Fibroblast of pulmonary artery (primary cell): ENCODE measurements at regions not wholly inside any gene's neighbourhood (a gene's known extent, or its start where the extent isn't known, plus 50 kb on each side); places are given as distances from the start of the nearest gene placed in this dataset.

Source experiments
- DNase-seq: peaks from one replicate; pipeline ENCODE4 v3.0.0-alpha.2; 2010; ENCODE audit warnings: low read depth
- H3K4me3 ChIP-seq: replicated peaks from 2 replicates; pipeline ENCODE4 v1.5.1; 2011; ENCODE audit warnings: low read depth, mild to moderate bottlenecking, control low read depth, low read length, moderate library complexity
- TF ChIP-seq, protein P1 (sequence below): IDR thresholded peaks from 2 replicates; pipeline ENCODE4 v1.5.1; 2011; ENCODE audit warnings: mild to moderate bottlenecking, control low read depth, low read length, inconsistent platforms; ENCODE audit errors: missing control alignments

DNA sequence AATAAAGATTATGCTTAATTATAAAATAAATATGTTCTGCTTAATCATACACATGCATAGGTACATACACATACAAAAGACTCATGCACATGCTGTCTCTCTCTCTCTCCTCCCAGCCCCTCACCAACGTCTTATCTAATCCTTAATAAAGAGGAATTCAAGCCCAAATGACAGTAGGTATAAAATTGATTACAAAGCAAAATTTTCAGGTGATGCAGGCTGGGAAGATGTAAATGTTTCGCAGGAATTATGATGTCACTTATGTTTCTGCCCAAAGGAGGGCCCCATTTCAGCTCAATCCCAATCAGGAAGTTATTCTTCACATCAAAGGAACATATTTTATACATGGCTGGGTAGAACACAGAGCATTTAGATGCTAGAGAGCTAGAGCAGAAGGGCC, 284.6 kb upstream of the ID4 start:
- DNase-seq: no peak
- no peak overlapping the region for H3K4me3 ChIP-seq
- TF ChIP-seq, protein P1, sequence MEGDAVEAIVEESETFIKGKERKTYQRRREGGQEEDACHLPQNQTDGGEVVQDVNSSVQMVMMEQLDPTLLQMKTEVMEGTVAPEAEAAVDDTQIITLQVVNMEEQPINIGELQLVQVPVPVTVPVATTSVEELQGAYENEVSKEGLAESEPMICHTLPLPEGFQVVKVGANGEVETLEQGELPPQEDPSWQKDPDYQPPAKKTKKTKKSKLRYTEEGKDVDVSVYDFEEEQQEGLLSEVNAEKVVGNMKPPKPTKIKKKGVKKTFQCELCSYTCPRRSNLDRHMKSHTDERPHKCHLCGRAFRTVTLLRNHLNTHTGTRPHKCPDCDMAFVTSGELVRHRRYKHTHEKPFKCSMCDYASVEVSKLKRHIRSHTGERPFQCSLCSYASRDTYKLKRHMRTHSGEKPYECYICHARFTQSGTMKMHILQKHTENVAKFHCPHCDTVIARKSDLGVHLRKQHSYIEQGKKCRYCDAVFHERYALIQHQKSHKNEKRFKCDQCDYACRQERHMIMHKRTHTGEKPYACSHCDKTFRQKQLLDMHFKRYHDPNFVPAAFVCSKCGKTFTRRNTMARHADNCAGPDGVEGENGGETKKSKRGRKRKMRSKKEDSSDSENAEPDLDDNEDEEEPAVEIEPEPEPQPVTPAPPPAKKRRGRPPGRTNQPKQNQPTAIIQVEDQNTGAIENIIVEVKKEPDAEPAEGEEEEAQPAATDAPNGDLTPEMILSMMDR: no peak

DNA sequence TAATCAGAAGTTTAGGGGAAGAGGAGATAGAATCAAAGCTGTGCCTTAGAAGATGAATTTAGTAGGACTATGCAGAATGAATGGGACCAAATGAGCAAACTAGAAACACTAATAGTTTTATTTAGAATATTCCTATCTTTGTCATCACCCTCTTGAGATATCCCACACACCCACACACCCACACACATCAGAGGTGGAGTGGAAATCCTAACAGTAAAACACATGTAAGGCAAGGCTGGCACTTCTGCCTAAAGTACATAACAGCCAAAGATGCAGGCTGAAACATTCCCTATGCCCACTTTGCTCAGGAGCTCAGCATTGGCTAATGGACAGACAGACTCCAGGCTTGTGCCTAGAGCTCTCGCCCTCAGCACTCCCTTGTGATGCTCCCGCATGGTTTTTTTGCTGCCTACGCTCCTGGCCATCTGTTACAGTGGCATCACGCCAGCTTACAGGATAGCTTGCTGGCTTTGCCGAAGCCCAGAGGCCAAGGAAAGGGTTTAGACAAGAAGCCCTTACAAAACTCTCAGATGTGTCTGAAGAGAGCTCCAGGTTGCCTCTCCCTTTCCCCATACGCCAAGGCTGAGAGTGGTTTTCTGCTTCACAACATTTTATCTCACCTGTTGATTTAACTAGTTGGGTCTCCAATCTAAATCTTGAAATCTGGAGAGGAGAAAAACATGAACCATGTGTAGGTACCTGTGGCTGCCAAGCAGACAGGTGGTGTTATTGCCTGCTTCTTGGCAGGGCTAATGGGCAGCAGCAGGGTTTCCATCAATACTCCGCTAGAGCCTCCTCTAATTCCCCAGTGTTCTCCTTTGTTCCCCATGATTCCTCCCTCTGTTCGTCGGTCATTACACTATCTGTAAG, 282.6 kb upstream of the ID4 start:
- TF ChIP-seq, protein P1: no peak
- DNase-seq: peak; percentile 9
- no peak overlapping the region for H3K4me3 ChIP-seq

DNA sequence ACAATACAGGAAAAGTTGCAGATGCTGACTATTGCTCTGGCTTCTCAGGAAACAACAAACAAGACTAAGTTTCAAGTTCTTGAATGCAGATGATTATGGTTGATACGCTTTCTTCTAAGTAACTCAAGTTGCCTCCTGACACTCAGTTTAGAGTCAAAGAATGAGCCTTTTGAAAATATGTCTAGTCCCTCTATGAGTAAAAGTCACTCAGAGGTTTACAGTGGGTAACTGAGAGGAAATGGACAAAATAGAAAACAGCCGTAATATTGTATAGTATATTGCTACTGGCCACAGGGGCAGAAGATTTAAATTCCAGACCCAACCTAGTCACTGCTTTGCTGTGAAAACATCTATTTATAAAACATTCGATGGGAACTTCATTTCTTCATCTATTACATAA, 280.0 kb upstream of the ID4 start:
- DNase-seq: no peak
- TF ChIP-seq, protein P1: no peak
- H3K4me3 ChIP-seq: no peak overlapping the region

DNA sequence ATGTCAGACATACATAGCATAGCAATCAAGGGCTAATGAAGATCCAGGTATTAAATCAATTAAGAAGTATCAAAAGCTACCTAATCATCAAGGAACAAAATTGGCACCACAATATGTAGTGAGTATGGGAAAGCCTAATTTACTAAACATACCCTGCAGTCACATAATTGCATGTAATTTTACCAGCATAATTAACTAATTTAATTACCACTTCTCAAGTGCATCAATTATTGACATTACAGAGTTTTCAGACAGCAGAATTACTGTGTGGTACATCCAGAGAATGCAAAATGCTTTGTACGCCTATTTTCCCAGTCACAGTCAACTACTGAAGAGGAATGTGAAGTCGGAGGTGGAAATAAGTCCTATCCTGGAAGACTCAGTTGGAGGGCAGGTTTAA, 279.0 kb upstream of the ID4 start:
- TF ChIP-seq, protein P1: no peak
- no peak overlapping the region for H3K4me3 ChIP-seq
- no peak for DNase-seq

DNA sequence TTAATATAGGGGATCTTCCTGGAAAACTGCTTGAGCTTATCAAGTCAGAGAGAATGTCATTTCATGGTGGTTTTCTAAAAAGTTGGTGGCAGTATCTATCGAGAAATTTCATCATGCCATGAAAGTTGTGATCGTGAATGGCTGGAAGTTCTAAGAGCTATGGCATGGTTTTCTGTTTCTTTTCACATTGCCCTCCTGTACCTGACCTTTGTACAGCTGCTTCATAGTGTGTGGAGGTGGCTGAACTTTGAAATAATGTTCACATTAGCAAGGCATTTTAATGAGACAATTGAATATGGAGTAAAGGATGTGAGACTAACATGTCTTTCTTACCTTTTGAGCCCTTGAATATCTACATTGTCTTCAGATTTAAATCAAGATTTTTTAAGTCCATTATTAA, 278.2 kb upstream of the ID4 start:
- DNase-seq: no peak
- TF ChIP-seq, protein P1: no peak
- no peak overlapping the region for H3K4me3 ChIP-seq

DNA sequence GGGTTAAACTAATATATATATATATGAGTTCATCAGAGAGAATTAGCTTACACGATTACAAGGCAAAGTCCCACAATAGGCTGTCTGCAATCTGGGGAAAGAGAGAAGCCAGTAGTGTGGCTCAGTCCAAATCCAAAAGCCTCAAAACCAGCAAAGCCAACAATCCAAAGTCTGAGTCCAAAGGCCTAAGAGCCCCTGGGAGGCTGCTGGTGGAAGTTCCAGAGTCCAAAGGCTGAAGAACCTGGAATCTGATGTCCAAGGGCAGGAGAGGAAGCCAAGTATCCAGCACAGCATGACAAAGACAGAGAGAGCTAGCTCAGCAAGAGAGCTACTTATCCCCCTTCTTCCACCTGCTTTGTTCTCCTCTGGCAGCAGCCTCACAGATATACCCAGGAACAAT, 274.7 kb upstream of the ID4 start:
- TF ChIP-seq, protein P1: no peak
- no peak overlapping the region for H3K4me3 ChIP-seq
- DNase-seq: no peak

DNA sequence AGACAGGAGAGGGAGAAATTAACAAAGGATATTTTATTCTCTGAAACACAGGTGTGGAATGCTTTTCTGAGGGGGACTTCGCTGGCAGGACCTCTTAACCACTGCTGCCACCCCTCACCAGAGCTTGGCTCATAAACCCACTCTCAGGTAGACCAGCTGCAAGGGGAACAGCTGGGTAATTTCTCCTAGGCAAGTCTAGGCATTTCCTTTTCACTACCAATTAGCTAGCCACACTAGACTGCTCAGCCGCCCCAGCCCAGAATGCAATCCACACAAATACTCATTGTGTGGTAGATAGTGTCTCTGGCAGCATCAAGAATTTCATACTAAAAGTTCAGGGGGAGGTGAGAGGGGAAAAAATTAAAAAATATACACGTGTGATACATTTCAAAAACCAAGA, 267.6 kb upstream of the ID4 start:
- TF ChIP-seq, protein P1: no peak
- DNase-seq: no peak
- H3K4me3 ChIP-seq: no peak overlapping the region
